ENCODE measurements at regions not wholly inside any gene's neighbourhood (a gene's known extent, or its start where the extent isn't known, plus 50 kb on each side); places are given as distances from the start of the nearest gene placed in this dataset.

DNA sequence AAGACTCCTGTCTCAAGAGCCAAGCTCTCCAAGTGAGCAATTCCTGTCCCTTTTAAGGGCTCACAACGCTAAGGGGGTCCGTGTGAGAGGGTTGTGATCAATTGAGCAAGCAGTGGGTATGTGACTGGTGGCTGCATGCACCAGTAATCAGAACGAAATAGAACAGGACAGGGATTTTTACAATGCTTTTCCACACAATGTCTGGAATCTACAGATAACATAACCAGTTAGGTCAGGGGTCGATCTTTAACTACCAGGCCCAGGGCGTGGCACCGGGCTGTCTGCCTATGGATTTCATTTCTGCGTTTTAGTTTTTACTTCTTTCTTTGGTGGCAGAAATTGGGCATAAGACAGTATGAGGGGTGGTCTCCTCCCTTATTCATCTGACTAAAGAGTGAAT, 54.9 kb upstream of the SP4 start:
- H3K4me2 ChIP-seq (replicated peaks; ENCODE audit: extremely low read depth, low read length, poor library complexity, severe bottlenecking) = no peak overlapping the region
- Mint-ChIP-seq H3K36me3 (no peaks in the 10 kb centered on the region), H3K27me3 (ENCODE audit: low read depth in 3 of 3) (peaks cover 0 to 1% (median 0%) of the 10 kb centered on the region in 3 donors), H3K4me3 (no peak overlapping the region), H3K27ac (no peak overlapping the region), H3K9me3 (peaks cover 12 to 24% (median 14%) of the 10 kb centered on the region in 7 donors), H3K4me1 (no peaks in the 10 kb centered on the region)
- no peaks in the 10 kb centered on the region for H3K4me1 ChIP-seq (ENCODE audit: control insufficient read depth in 1 of 2, insufficient read depth in 2 of 2, low read length in 2 of 2)
- H3K27ac ChIP-seq (ENCODE audit: low read depth in 1 of 2, low read length in 2 of 2) = no peak overlapping the region
- no peaks in the 10 kb centered on the region for H3K36me3 ChIP-seq (replicated peaks in 1 of 2; ENCODE audit: control insufficient read depth in 1 of 2, insufficient read depth in 2 of 2, low read length in 2 of 2)
- intact Hi-C loops (cut with micrococcal nuclease) = no loop called here
- no peak overlapping the region for H3K4me3 ChIP-seq (replicated peaks in 1 of 3; ENCODE audit: low read depth in 2 of 3, low read length in 3 of 3)
- DNase-seq = no peak
- no peaks in the 10 kb centered on the region for H3K27me3 ChIP-seq (ENCODE audit: control insufficient read depth in 2 of 2, insufficient read depth in 2 of 2, low read length in 2 of 2)
- H3K9ac ChIP-seq (ENCODE audit: insufficient read depth, low read length, poor library complexity, severe bottlenecking) = no peak overlapping the region
- H3K79me2 ChIP-seq (ENCODE audit: insufficient read depth, low read length) = no peaks in the 10 kb centered on the region
- TF ChIP-seq, protein P1, sequence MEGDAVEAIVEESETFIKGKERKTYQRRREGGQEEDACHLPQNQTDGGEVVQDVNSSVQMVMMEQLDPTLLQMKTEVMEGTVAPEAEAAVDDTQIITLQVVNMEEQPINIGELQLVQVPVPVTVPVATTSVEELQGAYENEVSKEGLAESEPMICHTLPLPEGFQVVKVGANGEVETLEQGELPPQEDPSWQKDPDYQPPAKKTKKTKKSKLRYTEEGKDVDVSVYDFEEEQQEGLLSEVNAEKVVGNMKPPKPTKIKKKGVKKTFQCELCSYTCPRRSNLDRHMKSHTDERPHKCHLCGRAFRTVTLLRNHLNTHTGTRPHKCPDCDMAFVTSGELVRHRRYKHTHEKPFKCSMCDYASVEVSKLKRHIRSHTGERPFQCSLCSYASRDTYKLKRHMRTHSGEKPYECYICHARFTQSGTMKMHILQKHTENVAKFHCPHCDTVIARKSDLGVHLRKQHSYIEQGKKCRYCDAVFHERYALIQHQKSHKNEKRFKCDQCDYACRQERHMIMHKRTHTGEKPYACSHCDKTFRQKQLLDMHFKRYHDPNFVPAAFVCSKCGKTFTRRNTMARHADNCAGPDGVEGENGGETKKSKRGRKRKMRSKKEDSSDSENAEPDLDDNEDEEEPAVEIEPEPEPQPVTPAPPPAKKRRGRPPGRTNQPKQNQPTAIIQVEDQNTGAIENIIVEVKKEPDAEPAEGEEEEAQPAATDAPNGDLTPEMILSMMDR (IDR thresholded peaks at IDR 0.05) = no peak
- no peak overlapping the region for H2AFZ ChIP-seq (ENCODE audit: insufficient read depth, low read depth, low read length, poor library complexity, severe bottlenecking)
- H4K20me1 ChIP-seq (ENCODE audit: insufficient read depth, low read length) = no peaks in the 10 kb centered on the region
- WGBS (ENCODE audit: insufficient coverage) = 82% methylated on average over 2 of the region's 7 CpGs
- H3K9me3 ChIP-seq (replicated peaks in 1 of 2; ENCODE audit: control insufficient read depth in 1 of 2, insufficient read depth in 1 of 2, low read length in 2 of 2) = peaks cover 8 to 22% of the 10 kb centered on the region in 2 donors

DNA sequence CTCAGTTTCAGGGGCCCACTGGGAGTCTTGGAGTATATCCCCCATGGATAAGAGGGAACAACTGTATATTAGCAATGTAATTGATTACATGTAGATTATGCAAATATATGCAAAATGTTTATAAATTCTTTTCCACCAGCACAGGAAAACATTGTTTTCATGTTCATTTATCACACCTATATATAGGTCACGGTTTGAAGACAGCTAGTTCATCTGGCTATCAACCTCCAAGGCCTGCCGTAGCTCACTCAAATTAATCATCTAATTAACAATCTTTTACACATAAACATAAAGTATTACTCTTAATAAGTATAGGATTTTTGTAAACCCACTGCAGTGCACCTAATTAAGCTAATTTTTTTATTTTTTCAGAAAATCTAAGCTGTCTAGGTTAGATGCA, 53.7 kb upstream of the SP4 start:
- no peak overlapping the region for H2AFZ ChIP-seq (ENCODE audit: insufficient read depth, low read depth, low read length, poor library complexity, severe bottlenecking)
- WGBS (ENCODE audit: insufficient coverage) = no CpG with 5 or more reads among the region's 2 CpGs
- peaks cover 12 to 26% (median 16%) of the 10 kb centered on the region in 7 donors for H3K9me3 Mint-ChIP-seq

More for the DNA sequence above, 53.7 kb upstream of the SP4 start:
- no peak overlapping the region for H3K9ac ChIP-seq (ENCODE audit: insufficient read depth, low read length, poor library complexity, severe bottlenecking)
- no peaks in the 10 kb centered on the region for H3K27me3 ChIP-seq (ENCODE audit: control insufficient read depth in 2 of 2, insufficient read depth in 2 of 2, low read length in 2 of 2)
- no peaks in the 10 kb centered on the region for H3K36me3 Mint-ChIP-seq
- no peaks in the 10 kb centered on the region for H3K36me3 ChIP-seq (replicated peaks in 1 of 2; ENCODE audit: control insufficient read depth in 1 of 2, insufficient read depth in 2 of 2, low read length in 2 of 2)
- no peak overlapping the region for H3K4me3 Mint-ChIP-seq
- no peaks in the 10 kb centered on the region for H3K4me1 Mint-ChIP-seq
- H3K9me3 ChIP-seq (replicated peaks in 1 of 2; ENCODE audit: control insufficient read depth in 1 of 2, insufficient read depth in 1 of 2, low read length in 2 of 2) = peaks cover 8 to 25% of the 10 kb centered on the region in 2 donors
- H3K4me3 ChIP-seq (replicated peaks in 1 of 3; ENCODE audit: low read depth in 2 of 3, low read length in 3 of 3) = no peak overlapping the region
- TF ChIP-seq, protein P1 (IDR thresholded peaks at IDR 0.05) = no peak
- no peak for DNase-seq
- H3K79me2 ChIP-seq (ENCODE audit: insufficient read depth, low read length) = no peaks in the 10 kb centered on the region
- peaks cover 0 to 1% (median 0%) of the 10 kb centered on the region in 3 donors for H3K27me3 Mint-ChIP-seq (ENCODE audit: low read depth in 3 of 3)
- no peak overlapping the region for H3K4me2 ChIP-seq (replicated peaks; ENCODE audit: extremely low read depth, low read length, poor library complexity, severe bottlenecking)
- intact Hi-C loops (cut with micrococcal nuclease) = no loop called here
- no peak overlapping the region for H3K27ac ChIP-seq (ENCODE audit: low read depth in 1 of 2, low read length in 2 of 2)
- no peaks in the 10 kb centered on the region for H4K20me1 ChIP-seq (ENCODE audit: insufficient read depth, low read length)
- no peak overlapping the region for H3K27ac Mint-ChIP-seq
- H3K4me1 ChIP-seq (ENCODE audit: control insufficient read depth in 1 of 2, insufficient read depth in 2 of 2, low read length in 2 of 2) = no peaks in the 10 kb centered on the region

All from CD14-positive monocyte (primary cell).